ENCODE measurements at regions not wholly inside any gene's neighbourhood (a gene's known extent, or its start where the extent isn't known, plus 50 kb on each side); places are given as distances from the start of the nearest gene placed in this dataset.
"Not testable (repeated sequence)": the region's sequence is repeated elsewhere in the genome, so short reads cannot be mapped to it uniquely, and the experiment has no call there.

- FAIRE-seq: no peak
Observed at GRCh38 chr15:94845390-94845716, 614.0 kb downstream of the MCTP2 start.

DNA sequence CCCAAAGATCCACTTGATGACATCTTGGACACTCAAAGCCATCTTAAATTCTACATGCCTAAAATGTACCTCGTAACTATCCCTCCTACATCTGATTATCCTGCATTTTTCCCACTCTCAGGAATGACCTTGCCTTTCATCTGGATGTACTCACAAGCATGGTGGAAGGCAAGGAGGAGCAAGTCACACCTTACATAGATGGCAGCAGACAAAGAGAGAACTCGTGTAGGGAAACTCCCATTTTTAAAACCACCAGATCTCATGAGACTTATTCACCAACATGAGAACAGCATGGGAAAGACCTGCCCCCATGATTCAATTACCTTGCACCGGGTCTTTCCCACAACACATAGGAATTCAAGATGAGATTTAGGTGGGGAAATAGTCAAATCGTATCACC is 616.0 kb downstream of the MCTP2 start:
- FAIRE-seq: no peak

DNA sequence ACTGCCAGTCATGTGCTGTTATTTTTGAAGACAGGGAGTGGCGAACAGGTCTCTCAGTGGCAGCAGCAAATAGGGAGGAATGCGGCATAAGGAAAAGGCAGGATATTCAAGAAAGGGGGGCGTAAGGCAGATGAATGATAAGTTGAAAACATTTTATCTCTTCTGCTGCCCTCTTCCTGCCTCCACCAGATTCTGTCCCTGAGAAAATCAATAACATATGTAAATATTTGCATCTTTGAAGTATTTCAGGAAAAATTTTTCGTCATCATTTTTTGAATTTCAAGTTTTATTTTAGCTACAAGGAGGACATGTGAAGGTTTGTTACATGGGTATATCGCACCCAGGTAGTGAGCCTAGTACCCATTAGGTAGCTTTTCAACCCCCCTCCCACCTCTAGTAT is 616.7 kb downstream of the MCTP2 start:
- FAIRE-seq: no peak

DNA sequence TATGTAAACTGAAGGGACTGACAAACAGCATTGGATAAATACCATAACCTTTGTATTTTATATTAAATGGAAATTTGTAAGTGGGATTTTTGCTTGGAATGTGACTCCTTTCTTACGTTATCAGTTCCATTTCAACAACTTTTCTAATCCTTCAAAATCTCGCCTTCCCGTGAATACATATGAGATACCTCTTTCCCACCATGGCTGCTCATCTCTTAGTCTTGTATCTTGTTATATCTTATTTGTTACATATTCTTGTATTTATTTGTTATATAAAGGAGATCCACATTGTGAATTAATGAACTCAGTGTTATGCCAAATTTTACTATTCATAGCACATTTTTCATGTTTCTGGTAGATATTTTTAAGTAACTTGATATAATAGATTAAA is 623.7 kb downstream of the MCTP2 start:
- no peak for FAIRE-seq

DNA sequence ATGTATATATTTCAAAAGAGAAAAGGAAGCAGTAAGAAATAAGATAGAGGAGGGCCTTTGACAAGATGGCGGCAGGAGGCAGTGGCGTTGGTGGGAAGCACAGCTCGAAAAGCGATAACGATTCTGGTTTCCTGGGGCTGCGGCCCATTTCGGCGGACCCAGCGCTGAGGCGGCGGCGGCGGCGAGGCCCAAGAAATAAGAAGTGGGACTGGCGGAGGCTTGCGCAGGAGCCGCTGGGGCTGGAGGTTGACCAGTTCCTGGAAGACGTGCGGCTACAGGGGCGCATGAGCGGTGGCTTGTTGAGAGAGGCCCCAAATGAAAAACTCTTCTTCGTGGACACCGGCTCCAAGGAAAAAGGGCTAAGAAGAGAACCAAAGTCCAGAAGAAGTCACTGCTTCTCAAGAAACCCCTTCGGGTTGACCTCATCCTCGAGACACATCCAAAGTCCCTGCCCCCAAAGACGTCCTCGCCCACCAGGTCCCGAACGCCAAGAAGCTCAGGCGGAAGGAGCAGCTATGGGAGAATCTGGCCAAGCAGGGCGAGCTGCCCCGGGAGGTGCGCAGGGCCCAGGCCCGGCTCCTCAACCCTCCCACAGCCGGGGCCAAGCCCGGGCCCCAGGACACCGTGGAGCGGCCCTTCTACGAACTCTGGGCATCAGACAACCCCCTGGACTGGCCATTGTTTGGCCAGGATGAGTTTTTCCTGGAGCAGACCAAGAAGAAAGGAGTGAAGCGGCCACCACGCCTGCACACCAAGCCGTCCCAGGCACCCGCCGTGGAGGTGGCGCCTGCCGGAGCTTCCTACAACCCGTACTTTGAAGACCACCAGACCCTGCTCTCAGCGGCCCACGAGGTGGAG is 624.3 kb downstream of the MCTP2 start:
- no peak for FAIRE-seq

GRCh38 chr15:94856267-94856854 is 625.0 kb downstream of the MCTP2 start:
- no peak for FAIRE-seq

- no peak for FAIRE-seq
Observed at GRCh38 chr15:94857466-94857865, 626.1 kb downstream of the MCTP2 start.

DNA sequence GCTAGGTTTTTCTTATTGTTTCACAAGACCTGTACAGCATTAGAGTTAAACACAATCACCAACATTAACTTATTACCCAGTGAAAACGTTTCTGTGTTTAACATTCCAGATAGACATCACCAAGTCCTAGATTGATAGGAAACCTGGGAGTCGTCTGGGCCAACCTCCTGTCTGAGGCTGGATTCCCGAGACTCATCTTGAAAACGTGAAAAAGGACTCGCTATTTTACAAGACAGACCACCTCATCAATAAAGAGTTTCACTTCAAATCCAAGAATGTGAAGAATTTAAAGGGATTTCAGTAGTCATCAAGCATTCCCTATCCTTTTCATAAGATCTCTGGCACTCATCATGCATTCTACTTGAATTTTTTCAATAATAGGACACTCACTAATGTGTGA is 626.6 kb downstream of the MCTP2 start:
- FAIRE-seq: no peak

- FAIRE-seq: no peak
Observed at GRCh38 chr15:94858449-94858848, 627.1 kb downstream of the MCTP2 start.

DNA sequence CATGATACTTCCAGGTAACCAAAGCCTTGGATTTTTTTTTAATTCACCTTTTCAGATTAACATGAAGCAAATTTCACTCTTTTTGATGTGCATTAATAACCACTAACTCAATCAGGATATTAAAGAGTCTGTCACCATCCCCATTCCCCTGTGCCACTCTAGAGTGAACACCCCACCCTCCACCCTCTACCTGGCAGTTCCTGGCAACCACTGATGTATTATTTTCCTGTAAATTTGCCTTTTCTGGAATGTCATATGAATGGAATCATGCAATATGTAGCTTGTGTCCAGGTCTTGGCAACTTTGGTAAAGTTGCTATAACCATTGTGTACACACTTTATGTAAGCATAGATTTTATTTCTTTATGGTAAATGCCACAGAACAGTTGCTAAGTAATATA is 627.6 kb downstream of the MCTP2 start:
- no peak for FAIRE-seq

GRCh38 chr15:94864600-94864999 is 633.2 kb downstream of the MCTP2 start:
- FAIRE-seq: no peak

DNA sequence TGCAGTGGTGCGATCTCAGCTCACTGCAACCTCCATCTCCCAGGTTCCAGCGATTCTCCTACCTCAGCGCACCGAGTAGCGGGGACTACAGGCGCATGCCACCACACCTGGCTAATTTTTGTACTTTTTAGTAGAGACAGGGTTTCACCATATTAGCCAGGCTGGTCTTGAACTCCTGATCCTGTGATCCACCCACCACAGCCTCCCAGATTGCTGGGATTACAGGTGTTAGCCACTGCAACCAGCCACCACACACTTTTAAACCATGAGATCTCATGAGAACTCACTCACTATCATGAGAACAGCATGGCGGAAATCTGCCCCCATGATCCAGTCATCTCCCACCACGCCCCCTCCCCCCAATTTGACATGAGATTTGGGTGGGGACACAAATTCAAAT is 636.9 kb downstream of the MCTP2 start:
- FAIRE-seq: not testable (repeated sequence)

- FAIRE-seq: no peak
Observed at GRCh38 chr15:94875550-94875949, 644.2 kb downstream of the MCTP2 start.

DNA sequence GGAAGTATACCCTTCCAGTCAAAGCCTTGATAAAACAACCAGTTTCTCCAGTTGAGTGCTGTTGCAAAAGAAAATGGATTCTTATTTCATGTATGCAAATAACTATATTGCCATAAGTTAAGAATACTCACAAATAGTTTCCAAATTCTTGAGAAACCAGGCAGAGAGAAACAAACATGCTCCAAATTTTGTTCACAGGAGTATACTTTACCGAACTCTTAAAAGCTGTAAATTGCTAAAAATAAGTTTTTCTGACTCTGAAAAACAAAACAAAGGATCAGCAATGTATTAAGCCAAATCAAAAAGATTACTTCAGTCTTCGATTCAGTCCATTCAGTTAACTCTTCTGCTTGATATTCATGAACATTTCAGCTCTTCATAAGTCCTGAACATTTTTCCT is 646.5 kb downstream of the MCTP2 start:
- FAIRE-seq: no peak

DNA sequence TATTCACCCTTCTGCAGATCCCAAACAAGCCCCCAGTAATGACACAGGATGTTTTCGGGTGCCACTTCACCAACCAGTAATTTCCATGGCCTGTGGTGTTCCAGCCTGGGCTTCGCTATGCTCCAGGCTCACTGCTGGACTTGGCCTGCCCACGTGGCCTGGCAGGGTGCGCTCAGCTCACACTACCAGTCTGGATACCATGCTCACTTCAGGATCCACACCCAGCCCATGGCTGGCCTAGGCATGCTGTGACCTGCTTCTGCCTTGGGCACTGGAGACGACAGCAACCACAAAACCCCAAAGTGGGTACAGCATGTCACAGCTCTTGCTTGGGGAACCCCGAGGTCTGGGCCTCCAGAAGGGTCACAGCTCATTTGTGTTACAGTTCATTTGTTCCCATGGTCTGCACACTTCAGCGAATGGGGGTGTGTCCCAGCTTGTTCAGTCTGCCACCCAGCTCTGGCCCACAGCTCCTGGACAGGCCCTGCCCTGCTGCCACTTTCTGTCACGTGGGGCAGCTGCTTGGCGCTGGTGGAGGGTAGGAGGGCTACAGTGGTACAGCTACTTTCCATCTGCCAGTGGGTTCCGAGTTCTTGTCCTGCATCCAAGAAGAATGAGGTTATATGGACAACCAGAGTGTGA is 650.8 kb downstream of the MCTP2 start:
- FAIRE-seq: no peak

GRCh38 chr15:94887391-94887790 is 656.0 kb downstream of the MCTP2 start:
- no peak for FAIRE-seq

- no peak for FAIRE-seq
Observed at GRCh38 chr15:94889153-94889552, 657.8 kb downstream of the MCTP2 start.

DNA sequence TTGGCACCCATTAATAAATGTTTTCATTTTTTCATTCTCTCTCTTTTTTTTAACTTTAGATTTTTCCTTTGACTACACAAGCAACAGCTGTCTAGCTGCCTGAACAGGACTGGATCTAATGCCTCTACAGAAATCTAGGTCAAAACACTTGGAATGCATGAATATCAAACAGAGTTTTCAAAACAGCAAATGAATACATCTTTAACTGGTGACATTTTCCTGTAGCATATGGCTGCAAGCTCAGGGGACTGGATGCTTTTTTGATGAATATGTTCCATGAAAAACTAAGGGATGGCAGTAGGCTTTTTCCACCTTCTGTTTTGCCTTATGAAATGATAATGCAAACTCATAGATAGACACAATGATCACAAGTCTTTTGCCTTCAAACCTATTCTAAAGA is 661.7 kb downstream of the MCTP2 start:
- no peak for FAIRE-seq

- FAIRE-seq: no peak
Observed at GRCh38 chr15:94894056-94894455, 662.7 kb downstream of the MCTP2 start.

GRCh38 chr15:94909510-94909909 is 678.1 kb downstream of the MCTP2 start:
- FAIRE-seq: no peak

GRCh38 chr15:94910166-94910565 is 678.8 kb downstream of the MCTP2 start:
- FAIRE-seq: no peak

DNA sequence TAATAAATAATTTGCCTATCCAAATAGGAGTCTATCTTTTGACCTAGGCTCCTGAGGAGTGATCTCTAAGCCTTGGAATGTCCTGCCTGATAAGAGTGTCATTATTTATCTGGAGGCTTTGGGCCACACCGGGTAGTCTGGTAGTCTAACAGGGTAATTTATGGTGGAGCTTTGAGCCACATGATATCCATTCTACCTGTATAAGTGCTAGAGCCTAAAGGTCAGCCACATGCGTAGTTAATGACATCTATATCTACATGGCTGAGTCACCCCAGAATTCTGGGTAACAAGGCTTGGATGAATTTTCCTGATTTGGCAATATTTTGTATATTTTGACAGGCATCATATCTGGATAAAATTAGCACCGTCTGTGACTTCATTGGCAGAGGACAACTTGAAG is 681.4 kb downstream of the MCTP2 start:
- FAIRE-seq: no peak

- no peak for FAIRE-seq
Observed at GRCh38 chr15:94917068-94917467, 685.7 kb downstream of the MCTP2 start.

DNA sequence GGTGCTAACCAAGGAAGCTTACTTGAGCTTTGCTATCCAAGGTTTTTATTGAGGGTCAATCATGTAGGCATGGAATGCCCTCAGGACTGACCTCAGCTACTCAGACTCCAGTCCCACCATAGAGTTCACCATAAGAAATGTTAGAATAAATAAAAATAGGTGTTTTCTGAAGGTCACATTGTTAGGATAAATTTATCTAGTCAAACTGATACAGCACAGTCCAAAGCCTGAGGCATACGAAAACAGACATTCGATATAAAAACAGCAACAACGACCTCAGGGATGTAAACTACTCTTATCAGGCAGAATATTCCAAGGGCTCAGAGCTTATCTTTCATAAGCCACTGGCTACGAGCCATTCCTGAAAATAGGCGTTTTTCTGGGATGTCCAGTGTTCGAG is 690.6 kb downstream of the MCTP2 start:
- no peak for FAIRE-seq

All from islet of Langerhans (tissue), 1 donor.